GM12878 (cell line): ENCODE measurements at regions not wholly inside any gene's neighbourhood (a gene's known extent, or its start where the extent isn't known, plus 50 kb on each side); places are given as distances from the start of the nearest gene placed in this dataset.

ENCODE experiments used
- ATAC-seq: fragments of 200-7000 bp; cut with Tn5 transposase; 3 replicates; pipeline ENCODE4 v1.9.1; 2020; ENCODE audit warnings: mild to moderate bottlenecking, moderate library complexity
- BruUV-seq: library from RNA; stranded (reverse); fragments of 400-500 nt; replicated peaks from 2 replicates; lab custom pipeline; 2021; lab: Mats Ljungman, UMichigan
- CTCF ChIA-PET: fragments of 300-600 bp; sonication (Branson Sonifier 250); formaldehyde crosslinking; extraction: SDS; loops from one replicate; lab custom pipeline; 2021; ENCODE audit warnings: inconsistent platforms; lab: Yijun Ruan, JAX
- POLR2A ChIA-PET: fragments of 350-600 bp; formaldehyde crosslinking; extraction: SDS; loops from one replicate; lab custom pipeline; 2021; ENCODE audit warnings: inconsistent platforms; lab: Charles Lee
- RAD21 ChIA-PET: fragments of 300-600 bp; sonication (Branson Sonifier 250); formaldehyde crosslinking; loops from one replicate; lab custom pipeline; 2023; ENCODE audit warnings: antibody characterized with exemption; ENCODE audit not compliant: unreplicated experiment; lab: Charles Lee
- SMC1A ChIA-PET: fragments of 300-600 bp; sonication (Branson Sonifier 250); formaldehyde crosslinking; loops from one replicate; lab custom pipeline; 2023; ENCODE audit not compliant: unreplicated experiment, uncharacterized antibody; lab: Charles Lee
- DNase-seq: peaks from one replicate; pipeline ENCODE4 v3.0.0-alpha.2; 2011; ENCODE audit warnings: low read depth, low spot score
- FAIRE-seq: peaks from 3 replicates; lab custom pipeline; 2011; peaks lifted over from hg19 to GRCh38; lab: Jason Lieb, UNC
- H2AFZ ChIP-seq: 2 replicates; pipeline ENCODE4 v1.6.0; 2011; ENCODE audit warnings: low read depth, low read length, control low read depth; ENCODE audit not compliant: control insufficient read depth
- H3K27ac ChIP-seq: 2 replicates; pipeline ENCODE4 v1.5.1; 2011; ENCODE audit warnings: control low read depth; ENCODE audit not compliant: control insufficient read depth, insufficient read depth
- H3K27me3 ChIP-seq, 2 experiments: replicated peaks in 1 of 2; 2 replicates each; pipeline versions ENCODE4 v1.6.0 to v1.6.1; 2011; ENCODE audit warnings: low read length in 1 of 2; ENCODE audit not compliant: control insufficient read depth in 2 of 2, insufficient read depth in 2 of 2
- H3K36me3 ChIP-seq, 2 experiments: 2 replicates each; pipeline ENCODE4 v1.5.1; 2011; ENCODE audit warnings: low read length in 1 of 2; ENCODE audit not compliant: control insufficient read depth in 2 of 2, insufficient read depth in 2 of 2
- H3K4me1 ChIP-seq: 2 replicates; pipeline ENCODE4 v1.6.1; 2011; ENCODE audit warnings: mild to moderate bottlenecking, low read length, moderate library complexity, mixed read lengths; ENCODE audit not compliant: control insufficient read depth, insufficient read depth
- H3K4me2 ChIP-seq: 2 replicates; pipeline ENCODE4 v1.6.0; 2011; ENCODE audit warnings: control low read depth; ENCODE audit not compliant: control insufficient read depth, insufficient read depth
- H3K4me3 ChIP-seq: fragments of 200-600 bp; sonication (generic); 2 replicates; pipeline ENCODE4 v1.5.1; 2016
- H3K79me2 ChIP-seq: 2 replicates; pipeline ENCODE4 v1.6.0; 2011; ENCODE audit warnings: low read length; ENCODE audit not compliant: control insufficient read depth, insufficient read depth
- H3K9ac ChIP-seq: 2 replicates; pipeline ENCODE4 v1.8.0; 2011; ENCODE audit warnings: low read length, control low read depth, mixed read lengths; ENCODE audit not compliant: control insufficient read depth, insufficient read depth
- H3K9me3 ChIP-seq: replicated peaks from 3 replicates; pipeline ENCODE4 v1.5.1; 2011; ENCODE audit warnings: mild to moderate bottlenecking, low read length; ENCODE audit not compliant: control insufficient read depth, insufficient read depth
- H4K20me1 ChIP-seq: 2 replicates; pipeline ENCODE4 v1.6.0; 2011; ENCODE audit not compliant: control insufficient read depth, insufficient read depth
- CREB1 ChIP-seq: IDR thresholded peaks from 2 replicates; pipeline ENCODE4 v1.6.1; 2012; ENCODE audit warnings: low read depth, mild to moderate bottlenecking, inconsistent platforms
- CTCF ChIP-seq, 3 experiments: IDR thresholded peaks in 2 of 3; conservative IDR thresholded peaks in 1 of 3; 2 replicates each; pipeline ENCODE4 v1.5.1; 2011; ENCODE audit warnings: low read depth in 3 of 3, low read length in 3 of 3, mild to moderate bottlenecking in 3 of 3, control low read depth in 2 of 3, moderate library complexity in 2 of 3, inconsistent platforms in 1 of 3, mixed read lengths in 1 of 3; ENCODE audit not compliant: control insufficient read depth in 2 of 3, insufficient read depth in 1 of 3; ENCODE audit errors: extremely low read depth in 1 of 3
- FOS ChIP-seq: IDR thresholded peaks from 3 replicates; pipeline ENCODE4 v1.6.1; 2011; ENCODE audit warnings: borderline replicate concordance; ENCODE audit not compliant: insufficient read length; ENCODE audit errors: extremely low read depth
- GABPA ChIP-seq: IDR thresholded peaks from 2 replicates; pipeline ENCODE4 v1.6.1; 2014; ENCODE audit warnings: antibody characterized with exemption, low read depth, mild to moderate bottlenecking, inconsistent platforms
- GATAD2B ChIP-seq: fragments of 450-650 bp; conservative IDR thresholded peaks from 2 replicates; pipeline ENCODE4 v1.6.1; 2017; ENCODE audit warnings: low read depth, mild to moderate bottlenecking, moderate library complexity
- PML ChIP-seq: IDR thresholded peaks from 2 replicates; pipeline ENCODE4 v1.6.1; 2012; ENCODE audit warnings: low read length, inconsistent platforms
- POLR2AphosphoS2 ChIP-seq: IDR thresholded peaks from 2 replicates; pipeline ENCODE4 v1.6.1; 2011; ENCODE audit warnings: low read depth, mild to moderate bottlenecking, low read length, improper control_type of control experiment, moderate library complexity
- POLR2AphosphoS5 ChIP-seq: IDR thresholded peaks from 2 replicates; pipeline ENCODE4 v1.6.1; 2011; ENCODE audit warnings: mild to moderate bottlenecking, low read length, inconsistent platforms
- RBBP5 ChIP-seq: fragments of 200-600 bp; sonication (generic); conservative IDR thresholded peaks from 2 replicates; pipeline ENCODE4 v1.6.1; 2016
- REST ChIP-seq: IDR thresholded peaks from 2 replicates; pipeline ENCODE4 v1.6.1; 2012; ENCODE audit warnings: mild to moderate bottlenecking, low read depth, low read length
- SREBF1 ChIP-seq: IDR thresholded peaks from 2 replicates; pipeline ENCODE4 v1.6.1; 2012; ENCODE audit warnings: mild to moderate bottlenecking, low read length
- USF2 ChIP-seq: IDR thresholded peaks from 2 replicates; pipeline ENCODE4 v1.6.1; 2011; ENCODE audit warnings: low read depth, low read length, improper control_type of control experiment, borderline replicate concordance
- WRNIP1 ChIP-seq: IDR thresholded peaks from 2 replicates; pipeline ENCODE4 v1.6.1; 2011; ENCODE audit warnings: low read depth, low read length, improper control_type of control experiment, borderline replicate concordance
- ZNF274 ChIP-seq: IDR thresholded peaks from one replicate; pipeline ENCODE4 v1.8.0; 2011; ENCODE audit not compliant: insufficient read length, insufficient read depth
- WGBS: methylation state at CpG from one replicate; pipeline ENCODE4 v1.1.6; 2016; ENCODE audit warnings: low lambda C conversion rate; ENCODE audit not compliant: insufficient replicate concordance, insufficient coverage; ENCODE audit errors: missing lambda C conversion rate; 5-methylcytosine and 5-hydroxymethylcytosine counted together
- in situ Hi-C: fragments of 300-500 bp; cut with MboI; formaldehyde crosslinking; loops from 9 replicates; pipeline ENCODE4 v1.14.3; 2018; ENCODE audit warnings: mixed read lengths
- intact Hi-C: fragments of 100-400 bp; cut with micrococcal nuclease; formaldehyde crosslinking; loops from one replicate; pipeline ENCODE4 v1.14.2; 2022; ENCODE audit not compliant: unreplicated experiment

GRCh38 chr12:131637986-131638385, 72.9 kb upstream of the SFSWAP start:
- RAD21 ChIA-PET, result no interaction called here
- H3K36me3 ChIP-seq, result no peaks in the 10 kb centered on the region

More at GRCh38 chr12:131637986-131638385, 72.9 kb upstream of the SFSWAP start:
- intact Hi-C loops, result no loop called here
- in situ Hi-C loops, result no loop called here
- no peak for FAIRE-seq
- no peaks in the 10 kb centered on the region for H4K20me1 ChIP-seq
- ATAC-seq, result no peak
- H3K4me3 ChIP-seq, result no peak overlapping the region
- no TSS peak for BruUV-seq
- no peaks in the 10 kb centered on the region for H3K79me2 ChIP-seq
- no peak overlapping the region for H3K27ac ChIP-seq
- no peaks in the 10 kb centered on the region; the same call in 2 of the 3 replicates for H3K9me3 ChIP-seq
- H2AFZ ChIP-seq, result no peak overlapping the region
- TF ChIP-seq WRNIP1 (no peak), ZNF274 (no peak), RBBP5 (no peak), PML (no peak), SREBF1 (no peak), FOS (no peak), REST (no peak), GABPA (no peak), USF2 (no peak), CTCF (IDR thresholded peaks at IDR 0.05 in 2 of 3, conservative IDR thresholded peaks at IDR 0.05 in 1 of 3; ENCODE audit: control insufficient read depth in 2 of 3, extremely low read depth in 1 of 3, insufficient read depth in 1 of 3, low read depth in 3 of 3, low read length in 3 of 3) (no peak), GATAD2B (no peak), POLR2AphosphoS2 (no peak), CREB1 (no peak), POLR2AphosphoS5 (no peak)
- SMC1A ChIA-PET, result no interaction called here
- no peak overlapping the region for H3K9ac ChIP-seq
- no peaks in the 10 kb centered on the region for H3K4me1 ChIP-seq
- 27% methylated on average over 3 of the region's 3 CpGs for WGBS
- POLR2A ChIA-PET, result no interaction called here
- H3K27me3 ChIP-seq, result no peaks in the 10 kb centered on the region; a peak in 1 of 4 replicates
- no peak for DNase-seq
- no peak overlapping the region for H3K4me2 ChIP-seq
- CTCF ChIA-PET, result no interaction called here
